ENCODE measurements at regions not wholly inside any gene's neighbourhood (a gene's known extent, or its start where the extent isn't known, plus 50 kb on each side); places are given as distances from the start of the nearest gene placed in this dataset.

DNA sequence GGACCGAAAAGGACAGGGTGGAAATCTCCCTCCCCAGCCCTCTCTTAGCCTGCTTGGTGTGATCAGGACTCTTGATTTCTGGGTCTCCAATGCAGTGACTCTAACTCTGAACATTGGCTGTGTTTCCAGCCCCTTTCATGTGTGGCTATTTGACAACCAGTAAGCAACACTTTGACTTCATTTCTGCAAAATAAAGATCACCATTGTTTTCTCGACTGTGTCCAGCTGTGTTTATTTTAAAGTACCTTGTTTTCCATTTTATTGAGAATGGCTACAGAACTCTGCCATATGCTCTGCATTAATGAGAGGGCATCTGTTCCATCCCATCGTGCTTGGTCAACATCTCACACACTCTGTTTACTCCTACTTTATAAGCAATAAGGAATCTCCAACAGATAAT, 60.9 kb upstream of the TAGAP start:
- no peaks in the 10 kb centered on the region for H3K36me3 ChIP-seq (ENCODE audit: control insufficient read depth in 4 of 4, insufficient read depth in 4 of 4, low read length in 3 of 4)
- no peak overlapping the region for H3K27ac ChIP-seq (ENCODE audit: insufficient read depth in 1 of 2, low read depth in 1 of 2, low read length in 2 of 2, poor library complexity in 1 of 2, severe bottlenecking in 2 of 2)
- H3K27me3 ChIP-seq (replicated peaks in 2 of 5; ENCODE audit: control insufficient read depth in 4 of 5, insufficient read depth in 5 of 5, low read length in 4 of 5), result no peaks in the 10 kb centered on the region
- ChIA-PET CTCF (interaction anchor here (1.1 to 12.1 kb wide), 11 partner anchors 23 to 106 kb away, joined by 3 to 230 read pairs (median 30); partner anchors contain the start of genes RSPH3 and TAGAP), POLR2A (interaction anchor here (1.8 kb wide), 1 partner anchor 61 kb away, joined by 8 read pairs; the partner anchor contains the start of gene TAGAP)
- whole genome bisulfite sequencing (ENCODE audit: insufficient coverage), result 100% methylated on average over 2 of the region's 3 CpGs
- no peak for DNase-seq
- no peak overlapping the region for H3K4me3 ChIP-seq (ENCODE audit: control insufficient read depth in 1 of 7, extremely low read depth in 1 of 7, insufficient read depth in 4 of 7, low read depth in 2 of 7, low read length in 6 of 7)
- no peaks in the 10 kb centered on the region for H3K9me3 ChIP-seq (ENCODE audit: control extremely low read depth in 1 of 5, control insufficient read depth in 4 of 5, insufficient read depth in 2 of 5, low read depth in 1 of 5, low read length in 4 of 5)
- H3K4me1 ChIP-seq (ENCODE audit: control extremely low read depth in 1 of 4, control insufficient read depth in 4 of 4, insufficient read depth in 4 of 4, low read length in 3 of 4), result peaks cover 17 to 72% (median 48%) of the 10 kb centered on the region in 4 experiments

DNA sequence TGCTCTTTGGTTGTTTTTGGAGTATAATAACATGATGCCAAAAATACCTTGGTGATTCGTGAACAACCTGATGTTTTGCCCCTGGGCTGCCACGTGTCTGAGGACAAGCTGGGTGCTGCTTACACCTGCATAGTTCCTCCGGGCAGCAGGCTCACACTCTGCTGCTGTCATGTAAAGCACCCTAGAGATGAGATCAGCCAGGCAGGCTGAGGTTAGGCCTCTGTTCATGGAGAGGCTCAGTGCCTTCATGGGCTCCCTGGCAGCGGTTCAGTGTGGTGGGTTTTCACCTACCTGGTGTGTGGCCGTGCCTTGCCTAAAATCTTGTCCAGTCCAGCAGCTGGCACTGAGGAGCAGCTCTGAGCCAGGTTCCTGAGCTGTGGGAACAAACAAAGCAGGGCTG, 60.1 kb upstream of the TAGAP start:
- no peak overlapping the region for H3K27ac ChIP-seq (ENCODE audit: insufficient read depth in 1 of 2, low read depth in 1 of 2, low read length in 2 of 2, poor library complexity in 1 of 2, severe bottlenecking in 2 of 2)
- WGBS (ENCODE audit: insufficient coverage), result 85% methylated on average over 5 of the region's 5 CpGs

DNA sequence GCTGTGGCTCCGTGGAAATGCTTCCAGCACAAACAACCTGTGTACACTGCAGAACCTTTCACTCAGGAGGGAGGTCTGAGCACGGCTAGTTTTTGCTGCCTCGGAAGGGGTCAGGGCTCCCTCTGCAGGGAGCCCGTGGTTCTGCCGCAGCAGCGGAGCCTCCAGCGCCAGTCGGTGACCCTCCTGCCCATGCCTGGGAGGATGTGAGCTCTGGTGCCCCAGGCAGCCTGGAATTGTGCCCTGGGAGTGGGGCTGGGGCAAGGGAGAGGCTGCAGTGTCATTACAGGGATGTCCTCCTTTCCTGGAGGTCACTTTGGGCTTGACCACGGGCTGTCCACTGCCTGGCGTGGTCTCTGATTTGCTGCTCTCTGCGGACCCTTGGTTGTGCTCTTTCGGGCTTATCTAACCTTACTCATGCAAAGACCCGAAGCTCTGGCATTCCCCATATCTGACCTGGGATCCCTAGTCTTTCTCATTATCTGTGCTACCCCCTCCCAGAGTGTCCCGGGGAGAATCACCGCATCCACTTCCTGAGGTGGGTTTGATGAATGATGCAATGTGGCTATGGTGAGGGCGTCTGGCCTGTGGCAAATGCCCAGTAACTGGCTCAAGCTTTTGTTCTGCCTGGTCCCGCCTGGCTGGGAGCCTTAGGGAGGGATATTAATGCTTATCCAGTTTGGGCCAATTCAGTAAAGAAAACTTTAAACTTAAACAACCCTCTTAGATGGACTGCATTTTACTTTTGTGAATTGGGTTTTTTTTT, 59.6 kb upstream of the TAGAP start:
- DNase-seq, result peak; percentile 72 to 84 (median 76)
- Histone ChIP-seq H3K4me3 (ENCODE audit: control insufficient read depth in 1 of 7, extremely low read depth in 1 of 7, insufficient read depth in 4 of 7, low read depth in 2 of 7, low read length in 6 of 7) (peak overlapping the region in 1 of 7 experiments; percentile 24), H3K27me3 (replicated peaks in 2 of 5; ENCODE audit: control insufficient read depth in 4 of 5, insufficient read depth in 5 of 5, low read length in 4 of 5) (no peaks in the 10 kb centered on the region), H3K36me3 (ENCODE audit: control insufficient read depth in 4 of 4, insufficient read depth in 4 of 4, low read length in 3 of 4) (no peaks in the 10 kb centered on the region), H3K9me3 (ENCODE audit: control extremely low read depth in 1 of 5, control insufficient read depth in 4 of 5, insufficient read depth in 2 of 5, low read depth in 1 of 5, low read length in 4 of 5) (no peaks in the 10 kb centered on the region), H3K4me1 (ENCODE audit: control extremely low read depth in 1 of 4, control insufficient read depth in 4 of 4, insufficient read depth in 4 of 4, low read length in 3 of 4) (peaks cover 18 to 65% (median 49%) of the 10 kb centered on the region in 4 experiments), H3K27ac (ENCODE audit: insufficient read depth in 1 of 2, low read depth in 1 of 2, low read length in 2 of 2, poor library complexity in 1 of 2, severe bottlenecking in 2 of 2) (peak overlapping the region in 1 of 2 experiments; percentile 36)
- 11% methylated on average over 10 of the region's 17 CpGs for WGBS (ENCODE audit: insufficient coverage)
- ChIA-PET CTCF (interaction anchor here (0.8 to 12.1 kb wide), 37 partner anchors 8 to 628 kb away, joined by 3 to 230 read pairs (median 5); partner anchors contain the start of genes RSPH3 and TAGAP), POLR2A (interaction anchor here (1.2 to 1.9 kb wide), 3 partner anchors 60 to 96 kb away, joined by 6 to 8 read pairs (median 6); partner anchors contain the start of gene TAGAP)

More for the DNA sequence above, 60.1 kb upstream of the TAGAP start:
- Histone ChIP-seq H3K27me3 (replicated peaks in 2 of 5; ENCODE audit: control insufficient read depth in 4 of 5, insufficient read depth in 5 of 5, low read length in 4 of 5) (no peaks in the 10 kb centered on the region), H3K4me3 (ENCODE audit: control insufficient read depth in 1 of 7, extremely low read depth in 1 of 7, insufficient read depth in 4 of 7, low read depth in 2 of 7, low read length in 6 of 7) (no peak overlapping the region), H3K36me3 (ENCODE audit: control insufficient read depth in 4 of 4, insufficient read depth in 4 of 4, low read length in 3 of 4) (no peaks in the 10 kb centered on the region), H3K4me1 (ENCODE audit: control extremely low read depth in 1 of 4, control insufficient read depth in 4 of 4, insufficient read depth in 4 of 4, low read length in 3 of 4) (peaks cover 17 to 68% (median 48%) of the 10 kb centered on the region in 4 experiments), H3K9me3 (ENCODE audit: control extremely low read depth in 1 of 5, control insufficient read depth in 4 of 5, insufficient read depth in 2 of 5, low read depth in 1 of 5, low read length in 4 of 5) (no peaks in the 10 kb centered on the region)
- POLR2A ChIA-PET, result interaction anchor here (1.2 to 1.9 kb wide), 3 partner anchors 60 to 96 kb away, joined by 6 to 8 read pairs (median 6); partner anchors contain the start of gene TAGAP
- no peak for DNase-seq
- CTCF ChIA-PET, result interaction anchor here (1.0 to 12.1 kb wide), 22 partner anchors 11 to 627 kb away, joined by 3 to 230 read pairs (median 6); partner anchors contain the start of genes RSPH3 and TAGAP

DNA sequence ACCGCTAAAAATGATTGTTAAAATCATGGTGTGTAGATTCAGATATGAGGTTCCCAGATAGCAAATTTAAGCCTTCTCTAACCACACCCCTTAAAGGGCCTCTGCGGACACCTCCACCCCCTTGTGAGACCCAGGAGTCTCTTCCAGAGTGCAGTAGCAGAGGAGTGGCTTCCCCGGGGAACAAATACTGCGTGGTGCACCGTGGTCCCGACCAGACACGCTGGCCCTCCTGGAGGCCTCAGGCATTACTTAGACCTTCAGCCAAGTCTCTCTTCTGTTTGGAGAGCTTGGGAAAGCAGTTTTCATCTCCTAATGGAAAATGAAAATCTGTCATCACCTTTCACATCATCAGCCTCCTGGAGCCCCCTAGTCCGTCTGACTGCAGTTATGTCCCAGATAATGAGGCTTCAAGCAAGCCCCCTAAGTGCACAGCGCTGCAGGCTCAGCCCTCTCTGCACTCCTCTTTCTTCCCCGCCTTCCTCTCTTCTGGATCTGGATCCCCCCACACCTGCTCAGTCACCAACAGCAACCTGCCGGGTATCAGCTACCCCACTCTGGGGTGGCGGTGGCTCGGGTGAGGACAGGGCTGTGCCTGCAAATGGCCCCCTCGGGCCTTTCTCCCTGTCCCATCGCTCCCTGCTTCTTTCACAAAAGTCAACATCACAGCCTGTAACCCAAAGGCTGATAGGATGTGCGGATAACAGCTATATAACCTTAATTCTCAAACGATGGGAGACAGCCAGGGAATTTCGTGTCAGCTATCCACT, 58.8 kb upstream of the TAGAP start:
- Histone ChIP-seq H3K9me3 (ENCODE audit: control extremely low read depth in 1 of 5, control insufficient read depth in 4 of 5, insufficient read depth in 2 of 5, low read depth in 1 of 5, low read length in 4 of 5) (no peaks in the 10 kb centered on the region), H3K4me1 (ENCODE audit: control extremely low read depth in 1 of 4, control insufficient read depth in 4 of 4, insufficient read depth in 4 of 4, low read length in 3 of 4) (peaks cover 21 to 71% (median 57%) of the 10 kb centered on the region in 4 experiments), H3K4me3 (ENCODE audit: control insufficient read depth in 1 of 7, extremely low read depth in 1 of 7, insufficient read depth in 4 of 7, low read depth in 2 of 7, low read length in 6 of 7) (peak overlapping the region in 1 of 7 experiments; percentile 24), H3K36me3 (ENCODE audit: control insufficient read depth in 4 of 4, insufficient read depth in 4 of 4, low read length in 3 of 4) (no peaks in the 10 kb centered on the region), H3K27me3 (replicated peaks in 2 of 5; ENCODE audit: control insufficient read depth in 4 of 5, insufficient read depth in 5 of 5, low read length in 4 of 5) (no peaks in the 10 kb centered on the region), H3K27ac (ENCODE audit: insufficient read depth in 1 of 2, low read depth in 1 of 2, low read length in 2 of 2, poor library complexity in 1 of 2, severe bottlenecking in 2 of 2) (no peak overlapping the region)
- no peak for DNase-seq
- CTCF ChIA-PET, result interaction anchor here (0.8 to 12.1 kb wide), 34 partner anchors 8 to 629 kb away, joined by 3 to 230 read pairs (median 6); partner anchors contain the start of genes RSPH3 and TAGAP
- WGBS (ENCODE audit: insufficient coverage), result 67% methylated on average over 13 of the region's 18 CpGs
- POLR2A ChIA-PET, result interaction anchor here (1.2 to 1.9 kb wide), 3 partner anchors 59 to 95 kb away, joined by 6 to 8 read pairs (median 6); partner anchors contain the start of gene TAGAP

DNA sequence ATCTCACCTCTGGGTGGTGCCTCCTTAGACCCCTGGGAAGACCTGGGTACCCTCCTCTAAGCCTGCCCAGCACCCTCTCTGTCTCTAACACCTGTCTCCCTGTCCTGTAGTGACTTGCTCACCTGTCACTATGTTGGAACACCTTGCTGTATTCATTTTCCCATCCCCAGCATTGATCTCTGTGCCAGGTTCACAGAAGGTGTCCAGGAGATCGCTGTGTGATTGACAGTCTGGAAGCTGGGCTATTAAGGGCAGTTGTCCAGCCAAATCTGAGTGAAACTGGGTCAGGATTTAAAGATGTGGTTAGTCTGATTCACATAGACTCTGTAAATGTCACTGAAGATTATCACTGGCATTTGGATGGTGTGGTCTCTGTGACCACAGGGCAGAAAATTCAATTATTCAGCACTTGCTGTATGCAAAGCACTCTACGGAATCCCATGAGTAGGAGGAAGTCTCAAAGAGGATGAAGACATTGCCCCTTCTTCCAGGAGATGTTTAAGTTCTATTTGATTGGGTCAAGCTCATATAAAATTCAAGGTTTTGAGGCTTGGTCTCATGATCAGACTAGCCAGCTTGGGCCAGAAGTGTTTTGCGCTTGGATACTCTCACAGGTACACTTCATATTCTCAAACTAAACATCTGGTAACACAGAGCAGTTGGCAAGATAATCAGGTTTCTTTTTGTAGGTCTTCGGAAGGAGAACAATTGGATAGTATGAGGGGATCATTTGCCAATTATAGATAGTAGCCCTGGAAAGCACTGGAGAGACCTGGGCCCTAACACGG, 57.8 kb upstream of the TAGAP start:
- no peak overlapping the region for H3K27ac ChIP-seq (ENCODE audit: insufficient read depth in 1 of 2, low read depth in 1 of 2, low read length in 2 of 2, poor library complexity in 1 of 2, severe bottlenecking in 2 of 2)
- no peak overlapping the region for H3K4me3 ChIP-seq (ENCODE audit: control insufficient read depth in 1 of 7, extremely low read depth in 1 of 7, insufficient read depth in 4 of 7, low read depth in 2 of 7, low read length in 6 of 7)
- WGBS (ENCODE audit: insufficient coverage), result 97% methylated on average over 3 of the region's 5 CpGs
- ChIA-PET CTCF (interaction anchor here (1.4 to 12.1 kb wide), 15 partner anchors 9 to 143 kb away, joined by 3 to 230 read pairs (median 13); partner anchors contain the start of gene TAGAP), POLR2A (no interaction called here)
- H3K9me3 ChIP-seq (ENCODE audit: control extremely low read depth in 1 of 5, control insufficient read depth in 4 of 5, insufficient read depth in 2 of 5, low read depth in 1 of 5, low read length in 4 of 5), result no peaks in the 10 kb centered on the region
- no peaks in the 10 kb centered on the region for H3K27me3 ChIP-seq (replicated peaks in 2 of 5; ENCODE audit: control insufficient read depth in 4 of 5, insufficient read depth in 5 of 5, low read length in 4 of 5)
- H3K4me1 ChIP-seq (ENCODE audit: control extremely low read depth in 1 of 4, control insufficient read depth in 4 of 4, insufficient read depth in 4 of 4, low read length in 3 of 4), result peaks cover 21 to 64% (median 53%) of the 10 kb centered on the region in 4 experiments
- no peak for DNase-seq
- no peaks in the 10 kb centered on the region for H3K36me3 ChIP-seq (ENCODE audit: control insufficient read depth in 4 of 4, insufficient read depth in 4 of 4, low read length in 3 of 4)

DNA sequence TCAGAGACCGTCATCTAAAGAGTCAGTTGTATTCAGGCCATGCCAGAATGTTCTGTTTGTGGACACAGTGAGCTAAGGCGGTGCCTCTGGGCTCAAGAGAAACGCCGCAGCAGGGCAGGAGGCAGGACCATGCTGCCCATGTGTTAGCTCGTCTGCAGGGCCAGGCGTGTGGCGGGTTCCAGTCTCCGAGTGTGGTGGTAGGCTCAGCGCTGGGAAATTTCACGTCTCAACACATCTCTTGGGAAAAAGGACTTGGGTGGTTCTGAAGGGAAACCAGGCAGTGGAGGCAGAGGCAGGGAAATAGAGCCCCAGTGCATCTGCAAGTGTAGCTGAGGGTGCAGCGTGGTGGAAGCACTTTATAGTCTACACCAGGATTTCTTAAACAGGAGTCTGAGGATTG, 56.9 kb upstream of the TAGAP start:
- CTCF ChIA-PET, result interaction anchor here (0.8 to 12.1 kb wide), 6 partner anchors 33 to 92 kb away, joined by 3 to 230 read pairs (median 100); no protein-coding TSS in a partner anchor
- no peaks in the 10 kb centered on the region for H3K36me3 ChIP-seq (ENCODE audit: control insufficient read depth in 4 of 4, insufficient read depth in 4 of 4, low read length in 3 of 4)
- H3K27ac ChIP-seq (ENCODE audit: insufficient read depth in 1 of 2, low read depth in 1 of 2, low read length in 2 of 2, poor library complexity in 1 of 2, severe bottlenecking in 2 of 2), result no peak overlapping the region
- H3K4me3 ChIP-seq (ENCODE audit: control insufficient read depth in 1 of 7, extremely low read depth in 1 of 7, insufficient read depth in 4 of 7, low read depth in 2 of 7, low read length in 6 of 7), result no peak overlapping the region
- peaks cover 15 to 55% (median 46%) of the 10 kb centered on the region in 4 experiments for H3K4me1 ChIP-seq (ENCODE audit: control extremely low read depth in 1 of 4, control insufficient read depth in 4 of 4, insufficient read depth in 4 of 4, low read length in 3 of 4)
- DNase-seq, result no peak
- POLR2A ChIA-PET, result interaction anchor here (0.5 to 0.7 kb wide), 2 partner anchors 57 to 60 kb away, joined by 3 to 4 read pairs; partner anchors contain the start of gene TAGAP
- no peaks in the 10 kb centered on the region for H3K9me3 ChIP-seq (ENCODE audit: control extremely low read depth in 1 of 5, control insufficient read depth in 4 of 5, insufficient read depth in 2 of 5, low read depth in 1 of 5, low read length in 4 of 5)
- 85% methylated on average over 8 of the region's 11 CpGs for WGBS (ENCODE audit: insufficient coverage)
- H3K27me3 ChIP-seq (replicated peaks in 2 of 5; ENCODE audit: control insufficient read depth in 4 of 5, insufficient read depth in 5 of 5, low read length in 4 of 5), result no peaks in the 10 kb centered on the region
